Activated CD8-positive, alpha-beta memory T cell treated with anti-CD3 and anti-CD28 coated beads, Interleukin-2, amount 50 U/mL, for 24 hours (primary cell): ENCODE measurements at regions not wholly inside any gene's neighbourhood (a gene's known extent, or its start where the extent isn't known, plus 50 kb on each side); places are given as distances from the start of the nearest gene placed in this dataset.

Experiments used
- DNase-seq: peaks from one replicate; pipeline ENCODE4 v3.0.0-alpha.2; 2020; ENCODE audit errors: extremely low read depth

DNA sequence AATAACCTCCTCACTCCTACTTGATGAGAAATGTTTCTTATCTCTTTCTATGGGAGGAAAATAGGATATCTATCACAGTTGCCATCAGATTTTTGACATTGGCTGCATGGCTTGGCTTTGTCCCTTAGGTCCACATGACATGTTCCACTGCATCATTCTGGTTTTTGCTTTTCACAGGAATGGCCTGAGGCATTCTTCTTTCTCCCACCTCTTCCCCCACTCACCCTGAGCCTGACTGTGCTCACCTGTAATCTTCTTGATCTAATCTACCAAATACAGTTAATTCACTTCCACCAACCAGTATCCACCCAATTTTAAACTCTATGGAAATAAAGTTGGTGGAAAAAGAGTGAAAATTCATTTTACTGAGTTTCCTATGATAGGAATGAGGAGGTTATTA lies 763.5 kb upstream of the CELF4 start:
- no peak for DNase-seq

DNA sequence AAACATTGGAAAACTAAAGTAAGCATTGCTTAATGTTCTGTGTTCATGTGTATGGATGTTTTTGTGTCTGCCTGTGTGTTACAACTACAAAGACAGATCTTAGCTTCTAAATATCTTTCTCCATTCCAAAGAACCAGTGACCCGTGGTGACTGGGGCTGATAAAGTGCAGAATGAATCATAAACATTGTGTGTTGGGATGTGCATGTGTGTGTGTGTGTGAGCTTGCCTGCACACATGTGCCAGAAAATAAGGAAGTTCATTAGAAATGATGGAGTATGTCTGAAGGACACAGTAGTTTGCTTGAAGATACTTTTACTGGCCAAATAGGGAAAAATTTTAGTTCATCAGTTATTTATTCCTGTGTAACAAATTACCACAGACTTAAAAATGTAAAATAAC lies 756.6 kb upstream of the CELF4 start:
- no peak for DNase-seq

DNA sequence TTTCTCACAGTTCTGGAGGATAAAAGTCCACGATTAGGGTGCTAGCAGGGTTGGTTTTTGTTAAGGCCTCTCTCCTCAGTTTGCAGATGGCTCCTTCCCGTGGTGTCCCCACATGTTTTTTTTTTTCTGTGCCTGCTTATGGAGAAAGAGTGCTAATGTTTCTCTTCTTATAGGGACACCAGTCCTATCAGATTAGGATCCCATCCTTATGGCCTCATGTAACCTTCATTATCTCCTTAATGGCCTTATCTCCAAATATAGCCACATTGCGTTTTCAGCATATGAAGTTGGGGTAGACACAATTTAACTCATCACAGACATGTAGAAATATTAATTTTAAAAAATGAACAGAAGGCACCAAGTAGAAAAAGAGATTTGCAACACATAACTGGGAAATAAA lies 755.7 kb upstream of the CELF4 start:
- no peak for DNase-seq

DNA sequence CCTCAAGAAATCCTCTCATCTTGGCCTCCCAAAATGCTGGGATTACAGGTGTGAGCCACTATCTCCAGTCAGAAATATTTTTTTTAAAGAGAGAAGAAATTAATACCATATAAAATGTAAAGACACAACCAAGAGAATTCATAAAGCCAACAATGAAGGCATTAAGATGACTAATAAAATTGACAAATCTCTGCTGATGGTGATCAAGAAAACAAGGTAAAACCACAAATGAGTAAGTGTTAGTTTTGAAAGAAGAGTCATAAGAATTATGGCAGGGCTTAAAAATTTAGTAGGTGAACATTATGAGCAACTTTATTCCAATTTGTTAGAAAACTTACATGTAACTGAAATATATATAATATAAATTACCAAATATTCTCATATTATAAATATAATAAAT lies 752.8 kb upstream of the CELF4 start:
- no peak for DNase-seq

DNA sequence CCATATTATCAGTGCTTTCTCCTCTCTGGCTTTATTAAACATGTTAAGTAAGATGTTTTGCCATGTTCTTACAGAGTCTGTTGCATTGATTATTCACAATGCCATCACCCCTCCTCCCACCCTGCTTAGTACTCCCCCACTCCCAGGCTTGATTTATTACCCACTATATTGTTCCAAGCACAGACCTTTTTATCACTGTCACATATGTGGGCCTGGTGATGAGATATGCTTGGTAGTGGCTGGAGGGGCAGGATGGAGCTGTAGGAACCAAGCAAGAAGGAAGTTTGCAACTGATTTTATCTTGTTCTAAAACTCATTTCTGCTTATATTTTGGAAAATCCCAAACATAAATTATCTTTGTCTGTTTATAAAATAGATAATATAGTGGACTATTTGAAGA lies 748.2 kb upstream of the CELF4 start:
- no peak for DNase-seq

DNA sequence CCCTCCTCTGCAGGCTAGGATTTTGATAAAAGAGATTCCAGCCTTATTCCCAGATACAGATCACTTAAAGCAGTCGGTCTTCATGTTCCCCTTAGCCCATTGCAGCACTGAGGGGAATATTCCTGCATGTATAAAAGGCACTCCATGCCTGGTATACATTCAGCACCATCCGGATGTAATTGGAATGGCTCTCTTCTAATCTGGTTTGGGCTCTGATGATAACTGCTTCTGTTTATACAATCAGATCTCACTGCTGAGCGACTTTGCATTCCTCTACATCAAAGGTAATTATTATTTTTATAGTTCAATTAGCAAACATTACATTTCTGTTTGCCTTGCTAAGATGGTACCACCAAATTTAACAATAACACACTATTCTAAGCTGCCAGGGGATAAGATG lies 746.9 kb upstream of the CELF4 start:
- no peak for DNase-seq

DNA sequence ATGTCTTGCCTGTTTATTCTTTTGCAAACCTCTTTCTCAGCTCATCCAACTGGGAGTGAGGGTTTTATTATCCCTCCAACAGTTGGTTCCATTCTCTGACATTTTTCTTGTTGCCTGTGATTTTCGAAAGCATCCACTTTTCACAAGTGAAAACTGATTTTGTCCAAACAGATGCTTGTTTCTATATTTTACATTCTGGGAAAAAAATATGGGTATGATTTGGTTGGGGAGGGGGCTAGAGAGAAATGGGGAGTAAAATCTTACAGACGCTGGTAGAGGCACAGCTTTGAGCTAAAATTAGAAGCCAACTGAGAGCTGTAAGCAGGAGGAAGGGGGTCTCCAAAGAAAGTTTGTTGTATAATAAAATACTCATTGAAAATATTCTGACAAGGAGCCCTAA lies 745.3 kb upstream of the CELF4 start:
- DNase-seq, result no peak

DNA sequence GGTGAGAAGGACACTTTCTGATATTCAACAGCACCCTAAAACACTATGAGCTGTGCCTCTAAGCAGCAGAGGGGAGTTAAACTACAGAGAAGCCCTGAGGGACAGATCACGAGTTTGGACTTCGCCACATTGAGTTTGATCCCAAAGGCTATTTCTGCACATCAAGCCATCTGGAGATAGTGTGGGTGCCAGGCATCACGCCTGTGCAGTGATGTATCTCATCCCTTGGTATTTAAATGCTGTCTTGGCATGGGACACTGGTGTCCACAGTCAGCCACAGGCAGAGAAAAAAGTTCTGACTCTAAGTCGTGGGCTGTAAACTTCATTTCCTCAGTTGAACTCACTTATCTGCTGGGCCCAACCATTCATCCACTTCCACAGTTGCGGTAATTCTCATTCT lies 742.3 kb upstream of the CELF4 start:
- DNase-seq, result no peak

DNA sequence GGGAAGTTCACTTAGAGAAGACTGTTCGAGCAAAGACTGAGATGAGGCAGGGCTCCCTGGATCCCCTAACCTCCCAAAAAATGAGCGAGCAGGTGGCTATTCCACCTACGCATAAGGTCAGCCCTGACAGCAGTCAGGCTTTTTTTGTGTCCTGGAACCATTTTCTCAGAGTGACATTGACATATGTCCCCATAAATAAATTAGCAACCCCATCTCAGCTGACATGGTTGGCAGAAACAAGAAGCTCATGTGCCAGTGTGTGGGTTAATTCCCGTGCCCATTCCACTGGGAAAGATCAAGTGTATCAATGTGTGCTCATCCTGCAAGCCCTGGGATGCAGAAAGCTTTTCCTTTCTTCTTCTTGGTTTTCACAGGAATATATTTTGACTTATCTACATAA lies 740.4 kb upstream of the CELF4 start:
- no peak for DNase-seq

DNA sequence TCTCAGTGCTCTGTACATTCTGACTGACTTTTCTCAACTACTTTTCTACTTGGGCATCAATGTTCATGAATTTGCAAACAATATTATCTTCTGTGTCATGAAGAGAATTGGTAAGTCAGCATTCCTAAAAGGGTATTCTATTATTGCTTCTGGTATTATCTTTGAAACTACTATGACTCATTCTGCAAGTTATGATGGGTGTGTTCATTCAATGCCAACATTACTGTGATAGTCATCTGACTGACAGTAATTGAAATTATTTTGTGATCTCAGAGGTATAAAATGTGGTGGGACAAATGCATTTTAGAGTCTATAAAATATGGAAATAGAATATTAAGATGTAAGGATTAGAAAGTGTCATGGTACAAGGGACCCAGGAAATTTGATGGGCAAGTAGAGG lies 736.0 kb upstream of the CELF4 start:
- DNase-seq, result no peak

DNA sequence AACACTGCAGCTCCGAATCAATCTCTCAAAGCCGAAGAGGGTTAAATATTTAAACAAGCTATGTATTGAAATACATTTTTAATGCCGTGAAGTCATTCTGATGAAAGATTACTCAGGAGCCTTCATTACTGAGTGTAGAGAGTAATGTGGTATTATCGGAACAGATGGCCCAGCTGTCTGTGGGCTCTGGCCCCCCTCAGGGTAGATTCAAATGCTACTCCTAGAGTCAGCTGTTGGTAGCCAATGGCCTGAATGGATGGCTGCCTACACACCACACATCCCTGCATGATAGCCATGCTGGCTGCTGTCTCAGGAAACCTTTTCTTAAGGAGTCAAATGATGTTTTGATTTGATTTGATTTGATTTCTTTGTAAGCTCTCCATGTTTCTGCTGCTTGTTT lies 732.3 kb upstream of the CELF4 start:
- no peak for DNase-seq

DNA sequence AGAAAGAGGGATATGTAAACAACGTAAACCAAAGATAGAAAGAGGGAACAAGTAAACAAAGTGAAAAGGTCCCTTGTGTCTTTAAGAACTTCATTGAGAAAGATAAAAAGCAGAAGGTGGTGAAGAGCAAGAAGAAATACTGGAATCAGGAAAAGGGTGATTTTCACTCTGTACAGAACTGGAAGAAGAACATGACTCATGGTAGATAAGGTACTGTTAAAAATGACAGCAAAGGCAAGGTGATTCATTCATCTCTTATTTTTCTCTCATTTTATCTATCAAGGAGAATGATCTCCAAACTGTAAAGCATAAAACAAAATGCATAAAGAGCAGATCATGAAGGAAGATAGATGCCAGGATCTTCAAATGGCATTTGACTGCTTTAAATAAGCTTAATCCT lies 724.6 kb upstream of the CELF4 start:
- DNase-seq, result no peak

DNA sequence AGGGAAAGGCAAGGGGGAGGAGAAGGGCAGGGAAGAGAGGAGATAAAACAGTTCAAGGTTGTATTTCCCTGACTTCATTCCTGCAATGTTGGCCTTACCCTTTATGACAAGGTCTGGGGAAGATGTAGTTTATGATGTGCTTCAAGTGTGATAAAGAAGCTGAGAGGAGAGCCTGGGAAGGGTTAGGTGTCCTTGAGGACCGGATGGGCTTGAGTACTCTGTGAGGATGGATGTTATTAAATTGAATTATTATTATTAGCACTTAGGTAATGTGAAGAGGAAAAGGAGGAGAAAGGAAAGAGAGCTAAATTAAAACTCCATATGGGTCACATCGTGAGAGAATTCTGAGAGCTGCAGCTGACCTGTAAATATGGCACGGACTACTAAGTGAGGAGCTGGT lies 719.4 kb upstream of the CELF4 start:
- DNase-seq, result no peak

DNA sequence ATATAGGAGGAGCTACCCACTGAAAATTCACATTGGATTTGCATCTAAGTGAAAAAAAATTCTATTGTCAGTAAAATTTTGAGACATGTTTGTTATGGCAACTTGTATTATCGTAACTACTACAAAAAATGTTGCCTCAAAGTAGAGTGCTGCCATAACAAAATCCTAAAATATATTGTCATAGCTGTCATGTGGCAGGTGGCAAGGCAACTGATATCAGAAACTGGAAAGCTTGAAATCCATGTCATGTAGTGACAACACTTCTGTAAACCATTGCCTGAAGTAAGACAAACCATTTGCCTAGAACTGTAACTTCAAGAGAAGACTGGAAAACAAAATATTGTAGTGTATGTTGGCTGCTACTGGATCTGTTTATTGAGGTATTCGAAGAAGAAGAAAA lies 697.5 kb upstream of the CELF4 start:
- no peak for DNase-seq

DNA sequence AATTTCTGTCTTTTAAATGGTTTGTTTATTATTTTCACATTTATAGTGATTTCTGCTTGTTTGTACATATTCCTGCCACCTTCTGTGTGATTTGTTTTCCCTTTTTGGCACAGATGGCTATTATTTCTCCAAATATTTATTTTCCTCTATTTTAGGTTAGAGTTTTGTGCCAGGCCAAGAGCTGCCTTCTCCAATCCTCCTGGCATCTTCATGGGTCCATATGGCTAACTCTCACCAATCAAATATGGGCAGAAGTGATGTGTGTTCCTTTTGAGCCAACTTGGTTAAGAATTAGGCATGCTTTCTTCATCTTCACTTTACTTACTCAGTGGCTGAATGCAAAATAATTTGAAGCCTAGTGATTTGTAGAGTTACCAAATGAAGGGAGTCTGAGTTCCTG lies 697.1 kb upstream of the CELF4 start:
- no peak for DNase-seq

DNA sequence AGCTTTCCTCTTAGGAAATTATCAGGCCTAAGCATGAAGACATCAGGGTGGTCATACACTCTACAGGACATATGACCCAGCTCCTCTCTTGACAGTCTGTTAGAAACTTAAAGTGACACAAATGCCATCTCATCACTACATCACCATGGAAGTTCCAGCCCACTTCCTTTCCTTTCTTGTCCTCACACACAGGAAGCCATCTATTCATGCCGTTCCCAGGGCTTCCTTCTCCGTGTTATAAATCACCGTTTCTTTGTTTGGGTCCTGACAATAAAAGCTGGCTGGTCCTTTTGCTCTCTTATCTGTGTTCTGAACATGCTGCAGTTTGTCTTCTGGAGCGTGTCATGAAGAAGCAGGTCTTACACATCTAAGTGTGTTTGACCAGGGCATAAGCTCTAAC lies 692.1 kb upstream of the CELF4 start:
- DNase-seq, result no peak

DNA sequence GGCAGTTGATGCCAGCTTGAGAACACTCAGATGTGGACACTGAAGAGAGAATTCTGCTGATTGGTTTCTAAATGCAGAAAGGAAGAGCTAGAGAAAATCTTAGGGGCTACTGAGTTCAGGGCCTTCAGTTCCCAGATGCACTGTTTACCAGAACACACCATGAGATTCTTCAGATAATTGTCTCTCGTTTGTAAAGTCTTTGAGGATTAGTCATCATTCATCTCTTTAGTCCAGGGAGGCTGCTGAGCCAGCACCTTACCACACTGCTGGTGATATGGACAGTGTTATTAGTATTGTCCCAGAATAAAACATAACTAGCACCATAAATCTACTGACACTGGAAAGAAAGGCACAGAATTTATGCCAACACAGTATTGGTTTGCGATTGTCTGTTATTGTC lies 690.8 kb upstream of the CELF4 start:
- no peak for DNase-seq

DNA sequence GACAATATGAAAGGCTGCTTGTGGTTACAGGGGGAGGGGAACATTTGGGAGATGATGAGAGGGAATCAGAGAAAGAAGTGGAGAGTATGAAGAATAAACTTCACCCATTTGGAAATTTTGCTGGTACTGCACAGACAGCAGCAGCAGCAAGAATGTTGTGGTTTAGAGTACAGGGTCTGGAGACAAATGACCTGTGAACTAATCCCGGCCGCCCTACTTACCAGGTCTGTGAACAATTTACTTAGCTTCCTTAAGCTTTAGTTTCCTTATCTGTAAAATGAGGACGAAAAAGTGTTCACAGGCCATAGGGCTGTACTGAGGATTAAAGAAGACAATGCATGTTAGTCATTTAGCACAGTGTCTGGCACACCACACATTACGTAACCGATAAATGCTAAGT lies 685.4 kb upstream of the CELF4 start:
- DNase-seq, result no peak

DNA sequence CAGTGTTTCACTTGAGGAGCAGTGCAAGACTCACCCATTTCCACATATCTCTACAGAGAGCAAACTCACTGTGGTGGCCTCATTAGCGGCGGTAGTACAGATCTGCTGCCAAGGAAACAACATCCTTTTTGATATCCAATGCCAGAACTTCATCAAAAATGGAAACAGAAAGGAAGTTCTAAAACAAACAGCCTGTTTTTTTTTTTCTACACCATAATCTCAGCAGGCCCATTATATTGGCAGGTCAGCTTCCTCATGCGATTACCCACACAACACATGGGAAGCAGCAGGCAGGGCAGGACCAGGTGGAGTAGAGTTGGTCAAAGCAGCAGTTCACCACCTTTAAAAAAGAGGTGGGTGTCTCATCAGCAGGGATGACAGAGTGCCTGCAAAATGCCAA lies 678.9 kb upstream of the CELF4 start:
- no peak for DNase-seq

DNA sequence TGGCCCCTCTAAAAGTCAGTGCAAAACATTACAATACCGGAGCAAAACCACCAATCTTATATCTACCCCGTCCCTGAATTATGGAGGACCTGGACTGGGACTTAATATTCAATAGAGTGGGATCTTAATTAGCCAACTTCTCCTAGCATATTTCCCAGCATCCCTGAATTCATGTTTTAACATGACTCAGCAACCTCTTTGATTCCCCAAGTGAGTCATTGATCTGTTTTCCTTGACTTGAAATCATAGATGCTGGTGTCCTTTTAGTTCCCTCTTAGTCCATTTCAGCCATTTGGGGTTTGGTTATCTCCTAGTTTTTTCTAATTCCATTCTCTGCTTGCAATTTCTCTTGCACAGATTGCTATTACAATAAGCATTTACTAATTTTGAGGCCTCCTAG lies 677.7 kb upstream of the CELF4 start:
- DNase-seq, result no peak

DNA sequence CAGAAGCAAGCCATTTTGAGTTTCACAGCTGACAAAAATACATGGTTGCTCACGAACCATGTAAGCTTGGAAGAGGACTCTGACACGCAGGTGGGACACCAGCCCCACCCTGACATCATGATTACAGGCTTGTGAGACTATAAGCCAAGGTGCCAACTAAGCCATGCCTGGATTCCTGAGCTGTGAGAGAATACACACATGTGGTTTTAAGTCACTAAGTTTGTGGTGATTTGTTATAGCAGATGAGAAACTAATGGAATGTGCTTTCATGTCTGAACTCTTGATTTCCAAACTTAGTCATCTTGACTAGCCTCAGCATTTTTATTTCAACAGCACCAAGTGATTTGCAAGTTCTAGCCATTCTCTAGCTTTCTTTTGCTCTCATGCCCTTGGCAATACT lies 676.1 kb upstream of the CELF4 start:
- DNase-seq, result no peak

DNA sequence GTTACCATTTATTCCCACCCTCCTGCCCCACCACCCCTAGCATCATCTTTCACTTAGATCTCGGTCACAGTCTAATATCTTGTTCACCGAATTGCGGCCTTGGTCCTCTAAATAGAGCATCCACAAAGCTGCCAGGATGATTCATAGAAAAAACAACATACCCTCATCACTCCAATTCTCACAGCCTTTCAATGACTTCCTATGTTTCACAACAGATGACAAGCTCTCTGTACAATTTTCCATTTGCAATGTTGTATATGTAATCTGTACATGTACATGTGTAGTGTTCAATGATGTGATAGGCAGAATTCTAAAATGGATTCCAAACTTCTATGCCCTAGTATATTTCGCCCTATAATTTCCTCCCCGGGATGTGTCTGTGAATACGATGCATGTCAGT lies 675.6 kb upstream of the CELF4 start:
- DNase-seq, result no peak

DNA sequence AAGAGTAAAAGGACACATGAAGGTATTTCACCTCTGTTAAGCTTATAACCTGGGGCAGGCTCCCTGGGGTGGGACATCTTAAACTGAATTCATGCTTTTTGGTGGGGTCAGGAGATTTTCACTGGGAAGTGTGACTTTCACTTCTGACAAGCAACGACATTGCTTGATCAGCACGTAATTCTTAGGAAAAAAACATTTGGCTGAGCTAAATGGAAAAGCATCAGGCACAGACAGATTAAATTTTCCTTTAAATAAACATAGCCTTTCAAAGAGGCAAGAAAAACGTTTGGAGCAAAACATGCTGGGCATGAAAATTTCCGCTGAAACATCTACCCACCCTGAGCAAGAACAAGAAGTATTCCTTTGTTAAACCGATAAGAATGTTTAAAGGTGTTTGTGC lies 674.0 kb upstream of the CELF4 start:
- no peak for DNase-seq

DNA sequence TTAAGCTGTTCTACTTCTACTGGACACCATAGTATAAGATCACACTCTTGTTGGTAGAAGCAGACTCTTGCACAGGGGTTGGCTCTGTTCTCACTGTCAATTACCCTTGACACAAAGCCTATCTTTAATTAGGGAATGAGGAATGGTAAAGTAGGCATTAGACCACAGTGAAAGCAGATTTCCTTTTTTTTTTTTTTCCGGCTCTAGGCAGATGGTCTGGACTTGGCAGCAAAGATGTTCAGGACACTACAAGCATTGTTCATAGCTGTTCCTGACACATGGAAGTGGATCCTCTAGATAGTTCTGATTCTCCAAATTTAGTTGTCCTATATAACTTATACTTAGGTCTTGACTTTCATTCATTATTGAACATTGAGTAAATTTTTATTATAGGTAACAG lies 672.2 kb upstream of the CELF4 start:
- no peak for DNase-seq

DNA sequence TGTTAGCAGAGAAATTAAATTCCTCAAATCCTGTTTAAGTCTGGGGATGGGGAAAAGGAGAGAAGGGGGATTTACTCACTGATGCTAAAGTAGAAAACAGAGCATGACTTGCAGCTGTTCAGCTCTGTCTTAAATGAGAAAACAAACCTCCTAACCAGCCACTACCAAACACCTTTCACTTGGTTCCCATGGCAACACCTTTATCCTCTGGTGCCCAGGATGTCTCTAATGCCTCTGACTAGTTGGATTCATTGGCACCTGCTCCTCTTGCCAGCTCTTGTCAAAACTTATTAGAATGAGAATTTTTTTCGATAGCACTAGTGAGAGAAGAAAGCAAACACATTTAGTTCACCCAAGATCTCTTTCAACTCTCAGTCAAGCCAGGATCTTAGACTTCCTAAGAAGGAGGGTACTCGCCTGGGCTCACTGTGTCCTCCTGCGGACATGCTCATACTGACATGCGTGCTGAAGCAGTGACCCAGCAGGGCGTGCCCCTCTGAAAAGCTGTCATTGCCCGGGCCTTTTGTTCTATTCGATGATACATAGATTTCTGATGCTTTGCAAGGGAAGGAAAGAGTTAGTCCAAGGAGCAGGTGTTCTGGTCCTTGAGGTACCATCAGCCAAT lies 656.0 kb upstream of the CELF4 start:
- DNase-seq, result no peak
